Anterior cingulate cortex (tissue), 58 donors: ENCODE measurements at regions not wholly inside any gene's neighbourhood (a gene's known extent, or its start where the extent isn't known, plus 50 kb on each side); places are given as distances from the start of the nearest gene placed in this dataset.

ENCODE experiments used
- DNase-seq, 58 donors: peaks; one replicate each; lab custom pipeline; 2025; lab: John Stamatoyannopoulos, UW

DNA sequence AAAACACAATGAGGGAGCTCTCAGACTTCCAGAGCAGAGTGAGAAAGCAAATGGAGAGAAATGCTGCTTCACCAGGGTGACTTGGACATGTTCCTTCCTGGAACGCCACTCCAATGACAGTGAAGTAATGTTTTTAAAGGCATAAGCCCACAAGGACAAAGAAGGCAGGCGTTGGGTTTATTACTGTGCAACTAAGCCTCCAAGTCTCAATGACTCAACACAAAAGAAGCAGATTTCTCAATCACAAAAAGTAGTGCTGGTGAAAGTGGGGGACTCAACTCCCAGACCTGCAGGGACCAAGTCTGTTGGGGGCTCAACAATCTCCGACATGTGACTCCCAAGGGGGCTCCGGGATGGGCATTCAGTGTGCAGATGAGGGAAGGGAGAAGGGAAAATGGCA, 505.2 kb downstream of the BCL11B start:
- no peak for DNase-seq

GRCh38 chr14:98769326-98769725, 502.7 kb downstream of the BCL11B start:
- DNase-seq, result no peak

DNA sequence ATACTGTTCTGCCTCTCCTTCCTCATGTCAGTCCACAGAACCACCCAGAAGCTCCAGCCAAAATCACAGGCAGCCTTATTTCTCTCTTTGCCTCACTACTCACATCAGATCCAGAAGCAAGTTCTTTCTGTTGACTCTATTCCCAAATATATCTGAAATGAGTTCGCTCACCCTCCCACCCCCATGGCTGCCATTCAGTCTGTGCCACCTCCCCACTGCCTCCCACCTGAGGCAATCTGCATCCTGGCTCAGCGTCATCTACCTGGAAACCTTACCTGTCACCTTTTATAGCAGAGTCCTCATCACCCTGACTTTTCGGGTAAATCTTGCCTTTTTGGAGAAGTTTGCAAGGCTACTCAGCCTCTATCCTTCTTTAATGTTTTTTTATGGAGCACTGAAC, 501.8 kb downstream of the BCL11B start:
- peak in 1 of 58 donors; percentile 43 for DNase-seq

DNA sequence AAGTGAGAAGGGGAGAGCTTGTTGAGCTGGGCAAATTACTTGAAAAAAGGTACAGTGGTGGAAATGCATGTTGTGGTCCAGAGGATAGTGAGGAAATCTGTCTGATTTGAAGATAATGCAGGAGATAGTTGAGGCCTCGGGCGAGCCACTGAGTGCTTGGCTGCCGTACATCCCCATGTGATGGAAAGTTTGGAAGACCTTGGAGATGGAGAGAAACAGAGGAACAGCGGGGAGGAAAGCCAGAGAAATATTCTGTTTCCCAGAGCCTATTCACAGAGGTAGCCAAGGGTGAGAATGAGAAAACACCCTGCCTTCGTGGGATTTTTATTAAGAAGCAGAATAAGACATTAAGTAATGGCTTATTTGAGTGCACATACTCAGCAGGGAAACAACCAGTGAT, 498.2 kb downstream of the BCL11B start:
- no peak for DNase-seq

DNA sequence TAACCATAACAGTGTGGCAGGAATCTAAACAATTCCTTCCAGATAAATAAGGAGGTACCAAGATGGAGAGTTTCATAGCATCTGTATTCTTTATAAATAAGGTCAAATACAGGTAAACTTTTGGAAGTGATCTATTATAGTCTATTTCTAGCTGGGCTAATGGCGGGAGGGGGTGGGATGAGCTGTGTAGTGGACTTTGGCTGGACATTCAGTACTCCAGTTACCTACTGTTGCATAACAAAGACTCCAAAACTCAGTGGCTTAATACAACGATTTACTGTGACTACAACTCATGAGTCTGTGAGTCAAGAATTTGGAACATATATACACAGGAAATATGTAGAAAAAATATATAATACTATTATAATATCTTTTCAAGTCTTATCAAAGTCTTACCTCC, 496.1 kb downstream of the BCL11B start:
- DNase-seq, result no peak

DNA sequence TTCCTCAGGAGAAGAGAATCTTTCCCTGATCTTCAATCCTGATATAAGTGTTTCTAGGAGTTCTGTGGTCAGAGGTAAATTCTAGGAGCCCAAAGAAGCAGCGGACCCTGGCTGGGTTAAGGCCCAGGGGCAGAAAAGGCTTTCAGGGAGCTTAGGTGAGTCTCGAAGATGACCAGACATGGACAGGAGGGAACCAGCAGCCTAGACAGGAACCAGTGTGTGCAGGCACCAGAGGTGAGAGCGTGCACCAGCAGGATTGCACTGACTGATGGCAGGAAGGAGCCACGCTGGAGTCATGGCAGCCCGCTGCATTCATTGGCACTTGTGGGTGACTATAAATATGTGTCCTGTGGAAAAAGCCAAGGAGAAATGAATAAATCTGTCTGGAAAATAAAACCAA, 489.9 kb downstream of the BCL11B start:
- DNase-seq, result no peak

- no peak for DNase-seq
Measured at GRCh38 chr14:98785578-98785977, 486.4 kb downstream of the BCL11B start.

DNA sequence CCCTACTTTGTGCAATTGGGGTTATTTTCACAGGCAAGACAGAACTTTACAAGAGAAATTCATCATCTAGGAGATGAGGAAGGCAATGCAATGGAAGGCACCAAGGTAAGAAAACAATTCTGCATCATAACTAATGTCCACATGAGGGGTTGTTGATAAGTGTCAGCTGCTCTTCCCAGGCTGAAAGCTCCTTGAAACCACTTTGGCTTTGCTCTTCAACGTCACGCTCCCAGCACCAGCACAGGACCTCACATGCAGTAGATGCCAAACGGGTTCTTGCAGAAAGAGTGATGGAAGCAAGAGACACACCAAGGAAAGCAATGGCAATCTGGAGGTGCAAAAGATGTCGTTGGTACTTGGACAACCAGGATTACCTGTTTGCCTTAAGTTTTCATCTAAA, 485.5 kb downstream of the BCL11B start:
- DNase-seq, result no peak

GRCh38 chr14:98791661-98792060, 480.3 kb downstream of the BCL11B start:
- no peak for DNase-seq

GRCh38 chr14:98792171-98792570, 479.8 kb downstream of the BCL11B start:
- DNase-seq, result no peak

DNA sequence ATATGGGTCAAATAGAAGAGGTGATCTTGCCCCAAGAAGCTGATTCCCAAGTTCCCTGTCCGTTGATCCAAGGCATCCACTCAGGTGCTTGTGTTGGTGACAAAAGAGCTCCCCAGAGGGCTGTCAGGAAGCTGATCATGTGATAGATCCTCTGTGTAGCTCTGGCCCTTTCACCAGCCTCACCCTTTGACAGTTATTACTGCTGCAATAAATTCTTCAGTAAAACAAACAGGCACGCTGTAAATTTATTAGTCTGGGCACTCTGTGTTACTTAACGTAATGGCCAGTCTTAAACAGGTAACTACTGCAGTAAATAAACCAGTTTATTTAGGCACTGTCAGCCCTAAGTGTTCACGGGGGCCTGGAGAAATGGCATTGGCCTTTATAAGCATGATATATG, 473.9 kb downstream of the BCL11B start:
- DNase-seq, result no peak

DNA sequence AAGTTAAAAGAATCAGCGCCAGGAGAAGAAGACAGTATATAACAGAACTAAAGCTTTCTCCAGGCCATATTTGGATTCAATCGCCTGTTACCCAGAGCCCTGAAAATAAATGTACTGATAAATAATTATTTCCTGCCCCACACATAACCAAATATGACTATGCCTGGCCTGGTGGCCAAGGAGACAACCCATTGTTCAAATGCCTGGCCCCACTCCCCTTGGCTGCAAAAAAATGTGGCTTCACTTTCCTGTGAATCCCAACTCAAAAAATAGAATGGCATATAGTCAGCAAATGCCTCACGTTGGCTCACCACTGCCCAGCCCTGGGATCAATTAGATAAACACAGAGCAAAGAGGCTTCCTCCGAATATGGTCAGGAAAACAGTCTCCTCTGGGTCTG, 472.1 kb downstream of the BCL11B start:
- DNase-seq, result no peak

DNA sequence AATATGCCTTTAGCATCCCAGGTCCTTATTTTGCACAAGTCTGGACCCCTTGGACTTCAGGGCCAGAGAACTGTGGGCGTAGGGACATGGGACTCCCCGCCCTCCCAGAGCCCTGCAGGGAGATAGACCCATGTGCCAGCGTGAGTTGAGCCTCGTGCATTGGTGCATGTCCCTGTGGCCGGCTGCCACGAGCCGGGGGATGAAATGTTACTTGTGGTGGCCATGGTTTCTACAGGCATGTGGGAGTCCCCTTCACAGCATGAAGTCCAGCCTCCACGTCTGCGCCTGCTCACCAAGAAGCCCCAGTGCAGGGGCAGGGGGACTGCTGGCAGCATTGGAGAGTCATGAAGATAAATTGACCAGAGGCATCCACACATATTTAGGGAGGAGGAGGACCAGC, 470.0 kb downstream of the BCL11B start:
- no peak for DNase-seq

GRCh38 chr14:98803196-98803595, 468.8 kb downstream of the BCL11B start:
- no peak for DNase-seq

DNA sequence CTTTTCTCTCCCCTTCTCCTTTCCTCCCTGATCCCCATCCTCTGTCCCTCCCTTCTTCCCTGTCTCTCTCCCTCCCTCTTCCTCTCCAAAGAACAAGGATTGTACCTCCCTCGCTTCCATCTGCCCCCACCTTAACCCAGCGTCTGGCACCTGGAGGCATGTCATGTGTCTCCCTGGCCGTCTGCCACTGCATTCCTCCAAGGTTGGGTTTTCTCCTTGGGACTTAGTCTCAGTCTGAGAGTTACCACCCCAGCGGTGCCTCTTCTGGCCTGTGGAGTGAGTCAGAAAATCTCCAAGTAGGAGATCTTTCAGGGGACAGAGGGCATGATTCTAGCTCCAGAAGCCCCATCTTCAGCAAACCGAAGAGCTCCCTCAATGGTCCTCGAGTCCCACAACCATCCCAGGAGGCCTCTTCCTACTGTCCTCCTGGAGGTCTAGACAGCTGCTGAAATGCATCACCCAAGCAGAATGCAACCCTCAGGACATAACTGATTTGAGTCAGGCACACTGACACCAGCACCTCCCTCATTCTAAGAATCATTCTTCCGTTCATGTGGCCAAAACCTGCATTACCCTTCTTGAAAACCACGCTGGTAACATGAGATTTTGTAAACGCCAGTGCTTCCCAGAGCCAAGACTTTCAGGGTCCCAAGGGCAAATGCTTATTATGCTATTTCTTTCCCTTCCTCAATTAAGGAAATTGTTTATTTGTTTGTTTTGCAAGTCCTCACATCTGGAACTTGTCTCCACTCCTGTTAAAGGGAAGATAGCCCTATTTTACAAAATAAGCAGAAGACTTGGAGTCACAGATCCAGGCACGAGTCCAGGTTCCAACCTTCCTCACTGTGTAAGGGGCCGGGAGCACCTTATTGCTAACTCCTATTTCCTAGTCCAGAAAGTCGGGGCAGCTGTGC, 463.2 kb downstream of the BCL11B start:
- no peak for DNase-seq

DNA sequence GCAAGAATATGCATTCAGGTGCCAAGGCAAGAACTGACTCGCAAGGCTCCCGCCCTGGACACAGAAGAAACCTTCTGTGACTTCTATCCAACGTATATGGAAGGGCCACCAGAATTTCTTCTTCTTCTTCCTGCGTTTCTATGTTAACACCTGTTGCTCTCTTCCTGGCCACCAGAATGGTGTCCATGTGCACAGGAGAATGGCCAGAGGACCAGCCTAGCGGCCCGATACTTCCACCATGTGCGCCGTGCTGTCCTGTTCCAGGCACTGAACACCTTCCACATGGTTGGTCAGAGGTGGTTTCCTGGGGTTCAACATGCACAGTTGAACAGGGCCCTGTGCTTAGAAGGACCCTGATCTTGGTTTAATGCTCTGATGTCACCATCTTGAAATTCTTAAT, 455.8 kb downstream of the BCL11B start:
- DNase-seq, result no peak

DNA sequence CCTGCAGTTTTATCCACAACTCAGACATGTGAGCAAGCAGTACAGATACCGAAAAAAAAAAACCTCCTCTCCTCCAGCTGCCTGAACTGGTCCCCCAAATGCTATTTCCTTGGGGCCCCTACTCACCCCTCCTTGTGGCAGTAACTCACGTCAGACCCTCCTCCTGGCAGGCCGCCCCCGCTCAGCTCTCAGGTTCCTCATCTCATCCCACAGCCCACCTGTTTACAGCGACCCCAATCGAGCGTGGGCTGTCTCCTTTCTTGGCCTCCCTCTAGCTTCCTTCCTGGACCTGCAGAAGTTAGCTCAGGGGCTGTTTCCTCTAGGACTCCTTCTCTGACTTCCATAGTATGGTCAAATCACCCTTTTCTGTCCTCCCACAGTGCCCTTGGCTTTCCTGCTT, 455.3 kb downstream of the BCL11B start:
- DNase-seq, result no peak

- DNase-seq, result no peak
Measured at GRCh38 chr14:98819132-98819866, 452.7 kb downstream of the BCL11B start.

GRCh38 chr14:98819867-98820206, 452.2 kb downstream of the BCL11B start:
- no peak for DNase-seq

DNA sequence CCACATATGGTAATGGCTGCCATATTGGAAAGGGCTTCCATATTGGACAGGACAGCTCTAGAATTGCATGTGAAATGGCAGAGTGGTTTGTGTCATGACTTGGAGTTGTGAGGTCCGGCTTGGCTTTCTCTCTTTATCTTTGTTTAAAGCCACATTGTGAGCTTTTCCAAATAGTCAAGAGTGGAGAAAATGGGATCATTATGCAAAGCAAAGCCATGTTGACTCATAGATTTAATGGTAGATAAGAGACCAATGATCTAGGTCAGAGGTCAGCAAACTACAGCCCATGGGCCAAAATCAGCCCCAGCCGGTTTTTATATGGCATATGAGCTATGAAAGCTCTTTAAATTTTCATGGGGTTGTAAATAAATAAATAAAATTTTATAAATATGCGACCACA, 449.1 kb downstream of the BCL11B start:
- DNase-seq, result no peak

DNA sequence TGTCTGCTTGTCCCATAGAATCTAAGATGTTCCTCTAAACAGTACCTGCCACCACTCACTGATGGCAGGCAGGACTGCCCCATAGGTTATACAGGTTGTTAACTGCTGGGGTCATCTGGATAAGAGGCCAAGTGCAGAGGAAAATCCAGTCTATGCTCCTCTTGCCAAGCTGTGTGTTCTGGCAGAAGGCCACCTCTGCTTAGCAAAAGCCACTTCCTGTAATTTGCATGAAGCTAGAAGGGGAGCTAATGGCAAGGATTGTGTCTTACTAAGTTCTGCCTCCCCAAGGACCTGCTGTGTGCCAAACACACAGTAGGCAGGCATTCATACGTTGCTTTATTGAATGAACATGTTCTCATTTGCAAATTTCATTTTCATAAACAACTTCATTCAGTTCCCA, 445.4 kb downstream of the BCL11B start:
- no peak for DNase-seq

DNA sequence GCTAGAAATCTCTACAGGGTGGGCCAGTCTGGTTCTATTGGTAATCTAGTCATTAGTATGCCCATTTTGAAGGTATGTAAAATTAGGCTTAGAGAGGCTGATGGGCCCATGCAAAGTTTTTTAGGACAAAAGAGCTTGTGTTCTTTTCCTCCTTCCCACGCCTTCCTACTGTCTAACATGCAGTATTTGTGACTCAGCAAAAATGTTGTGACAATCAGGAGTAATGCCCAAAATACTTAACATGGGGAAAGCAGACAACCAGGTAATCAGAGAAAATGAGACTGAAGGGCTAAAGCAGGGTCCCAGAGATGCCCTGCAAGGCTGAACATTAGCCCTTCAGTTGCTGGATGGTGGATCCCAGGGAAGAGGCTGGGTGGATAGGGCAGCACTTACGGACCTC, 437.9 kb downstream of the BCL11B start:
- DNase-seq, result no peak
